K562 (cell line): ENCODE measurements at regions not wholly inside any gene's neighbourhood (a gene's known extent, or its start where the extent isn't known, plus 50 kb on each side); places are given as distances from the start of the nearest gene placed in this dataset.

Experiments used
- CBX3 ChIP-seq, 2 experiments: IDR thresholded peaks; 1 replicate in 1 of 2; 2 replicates in 1 of 2; pipeline ENCODE4 v1.6.1; 2012; ENCODE audit warnings: inconsistent platforms in 2 of 2, low read length in 2 of 2, borderline replicate concordance in 1 of 2, control low read depth in 1 of 2
- DEAF1 ChIP-seq: fragments of 450-650 bp; formaldehyde crosslinking; IDR thresholded peaks from 2 replicates; pipeline ENCODE4 v1.4.0; 2020; ENCODE audit warnings: mild to moderate bottlenecking, moderate library complexity
- EZH2 ChIP-seq: IDR thresholded peaks from 2 replicates; pipeline ENCODE4 v1.6.1; 2012; ENCODE audit warnings: low read depth, mild to moderate bottlenecking, inconsistent platforms, low read length, borderline replicate concordance
- FOXP1 ChIP-seq: sonication (generic); formaldehyde crosslinking; IDR thresholded peaks from 2 replicates; pipeline ENCODE4 v1.8.0; 2022; ENCODE audit warnings: mild to moderate bottlenecking, missing genetic modification reagents
- KLF16 ChIP-seq: IDR thresholded peaks from 2 replicates; pipeline ENCODE4 v1.6.1; 2016; ENCODE audit warnings: antibody characterized with exemption
- MGA ChIP-seq: fragments of 450-650 bp; IDR thresholded peaks from 2 replicates; pipeline ENCODE4 v1.6.1; 2016; ENCODE audit warnings: mild to moderate bottlenecking, moderate library complexity
- NFIC ChIP-seq: fragments of 450-650 bp; IDR thresholded peaks from 2 replicates; pipeline ENCODE4 v1.6.1; 2017; ENCODE audit warnings: mild to moderate bottlenecking, inconsistent platforms
- SP1 ChIP-seq: sonication (generic); formaldehyde crosslinking; IDR thresholded peaks from 2 replicates; pipeline ENCODE4 v1.8.1; 2022; ENCODE audit warnings: mild to moderate bottlenecking, missing genetic modification reagents
- SP2 ChIP-seq: IDR thresholded peaks from 2 replicates; pipeline ENCODE4 v1.6.1; 2011; ENCODE audit warnings: mild to moderate bottlenecking, low read depth, low read length, moderate library complexity; ENCODE audit not compliant: poor library complexity, severe bottlenecking; ENCODE audit errors: extremely low read depth
- ZNF121 ChIP-seq: sonication (generic); formaldehyde crosslinking; conservative IDR thresholded peaks from 2 replicates; pipeline ENCODE4 v1.8.0; 2022; ENCODE audit warnings: missing genetic modification reagents

GRCh38 chr14:26872515-26873361 is 274.9 kb upstream of the NOVA1 start:
- TF ChIP-seq EZH2 (no peak), CBX3 (IDR thresholded peaks at IDR 0.05; ENCODE audit: borderline replicate concordance in 1 of 2, low read length in 2 of 2) (no peak), FOXP1 (CRISPR knock-in tag) (no peak), ZNF121 (no peak), KLF16 (no peak), SP2 (no peak), DEAF1 (CRISPR knock-in tag) (no peak), MGA (no peak), SP1 (CRISPR knock-in tag) (no peak), NFIC (no peak)
